WTC11 (cell line): ENCODE measurements at regions not wholly inside any gene's neighbourhood (a gene's known extent, or its start where the extent isn't known, plus 50 kb on each side); places are given as distances from the start of the nearest gene placed in this dataset.

ENCODE experiments used
- ATAC-seq: fragments of 200-7000 bp; cut with Tn5 transposase; 2 replicates; pipeline ENCODE4 v1.10.0; 2021; ENCODE audit warnings: mild to moderate bottlenecking, moderate library complexity
- CTCF ChIA-PET: fragments of 300-600 bp; sonication (Branson Sonifier 250); formaldehyde crosslinking; loops from one replicate; lab custom pipeline; 2021; ENCODE audit warnings: antibody characterized with exemption; lab: Charles Lee
- POLR2A ChIA-PET: fragments of 350-600 bp; sonication (Branson Sonifier 250); formaldehyde crosslinking; loops from one replicate; lab custom pipeline; 2021; ENCODE audit warnings: antibody characterized with exemption; lab: Charles Lee
- DNase-seq: peaks from one replicate; pipeline ENCODE4 v3.0.0; 2021; ENCODE audit warnings: low spot score
- H3K27ac Mint-ChIP-seq: 2 replicates; pipeline ENCODE4 v1.8.0; 2021; ENCODE audit warnings: mixed read lengths
- H3K27me3 Mint-ChIP-seq: 2 replicates; pipeline ENCODE4 v1.8.0; 2021; ENCODE audit warnings: low read depth, mild to moderate bottlenecking, moderate library complexity, mixed read lengths
- H3K36me3 Mint-ChIP-seq: 2 replicates; pipeline ENCODE4 v1.8.0; 2021; ENCODE audit warnings: mixed read lengths
- H3K4me1 Mint-ChIP-seq: 2 replicates; pipeline ENCODE4 v1.8.0; 2022; ENCODE audit warnings: mixed read lengths
- H3K4me3 Mint-ChIP-seq: 2 replicates; pipeline ENCODE4 v1.8.0; 2021; ENCODE audit warnings: mild to moderate bottlenecking, moderate library complexity, mixed read lengths
- H3K9me3 Mint-ChIP-seq: 2 replicates; pipeline ENCODE4 v1.8.0; 2021; ENCODE audit warnings: mixed read lengths
- AFF4 ChIP-seq: sonication (generic); formaldehyde crosslinking; IDR thresholded peaks from 2 replicates; pipeline ENCODE4 v1.8.1; 2023; ENCODE audit warnings: mild to moderate bottlenecking, missing genetic modification reagents, borderline replicate concordance
- AR ChIP-seq: fragments of 250-450 bp; sonication (Bioruptor Pico); IDR thresholded peaks from 2 replicates; pipeline ENCODE4 v1.9.0; 2021; ENCODE audit warnings: mild to moderate bottlenecking
- CBFB ChIP-seq: sonication (generic); formaldehyde crosslinking; IDR thresholded peaks from 2 replicates; pipeline ENCODE4 v1.8.1; 2022; ENCODE audit warnings: mild to moderate bottlenecking, low read depth, missing genetic modification reagents
- CREB1 ChIP-seq: sonication (generic); formaldehyde crosslinking; IDR thresholded peaks from 2 replicates; pipeline ENCODE4 v1.8.0; 2023; ENCODE audit warnings: mild to moderate bottlenecking, missing genetic modification reagents
- CREM ChIP-seq: sonication (generic); formaldehyde crosslinking; IDR thresholded peaks from 2 replicates; pipeline ENCODE4 v1.8.1; 2022; ENCODE audit warnings: mild to moderate bottlenecking, missing genetic modification reagents, moderate library complexity
- ETV6 ChIP-seq: sonication (generic); formaldehyde crosslinking; IDR thresholded peaks from 2 replicates; pipeline ENCODE4 v1.8.1; 2022; ENCODE audit warnings: mild to moderate bottlenecking, missing genetic modification reagents
- FOXJ3 ChIP-seq: sonication (generic); formaldehyde crosslinking; IDR thresholded peaks from 2 replicates; pipeline ENCODE4 v1.9.0; 2021; ENCODE audit warnings: missing genetic modification reagents, mild to moderate bottlenecking, borderline replicate concordance
- FOXK1 ChIP-seq: sonication (generic); formaldehyde crosslinking; IDR thresholded peaks from 2 replicates; pipeline ENCODE4 v1.8.0; 2022; ENCODE audit warnings: mild to moderate bottlenecking, moderate library complexity, missing genetic modification reagents
- GABPB1 ChIP-seq: sonication (generic); formaldehyde crosslinking; IDR thresholded peaks from 2 replicates; pipeline ENCODE4 v1.8.1; 2023; ENCODE audit warnings: mild to moderate bottlenecking, missing genetic modification reagents
- HMGXB4 ChIP-seq: sonication (generic); formaldehyde crosslinking; IDR thresholded peaks from 2 replicates; pipeline ENCODE4 v1.8.1; 2023; ENCODE audit warnings: mild to moderate bottlenecking, moderate library complexity, missing genetic modification reagents
- JAZF1 ChIP-seq: fragments of 250-450 bp; sonication (Bioruptor Pico); IDR thresholded peaks from 2 replicates; pipeline ENCODE4 v1.9.0; 2021; ENCODE audit warnings: moderate library complexity, mild to moderate bottlenecking, inconsistent platforms
- KAT7 ChIP-seq: sonication (generic); formaldehyde crosslinking; IDR thresholded peaks from 2 replicates; pipeline ENCODE4 v1.8.1; 2023; ENCODE audit warnings: missing genetic modification reagents, mild to moderate bottlenecking, borderline replicate concordance
- NFE2L1 ChIP-seq: sonication (generic); formaldehyde crosslinking; IDR thresholded peaks from 2 replicates; pipeline ENCODE4 v1.8.1; 2023; ENCODE audit warnings: missing genetic modification reagents
- PRDM15 ChIP-seq: sonication (generic); formaldehyde crosslinking; IDR thresholded peaks from 2 replicates; pipeline ENCODE4 v1.8.0; 2022; ENCODE audit warnings: missing genetic modification reagents
- RELA ChIP-seq: sonication (generic); formaldehyde crosslinking; IDR thresholded peaks from 2 replicates; pipeline ENCODE4 v1.8.1; 2022; ENCODE audit warnings: missing genetic modification reagents, mild to moderate bottlenecking, borderline replicate concordance
- SP1 ChIP-seq: sonication (generic); formaldehyde crosslinking; conservative IDR thresholded peaks from 2 replicates; pipeline ENCODE4 v1.8.1; 2022; ENCODE audit warnings: missing genetic modification reagents
- USF1 ChIP-seq: sonication (generic); formaldehyde crosslinking; IDR thresholded peaks from 2 replicates; pipeline ENCODE4 v1.8.0; 2022; ENCODE audit warnings: mild to moderate bottlenecking, missing genetic modification reagents
- ZNF263 ChIP-seq: sonication (generic); formaldehyde crosslinking; IDR thresholded peaks from 2 replicates; pipeline ENCODE4 v1.8.1; 2022; ENCODE audit warnings: low read depth, mild to moderate bottlenecking, moderate library complexity, missing genetic modification reagents
- ZNF416 ChIP-seq: fragments of 250-450 bp; sonication (Bioruptor Pico); IDR thresholded peaks from 2 replicates; pipeline ENCODE4 v1.9.0; 2021; ENCODE audit warnings: mild to moderate bottlenecking, inconsistent platforms
- ZNF425 ChIP-seq: fragments of 250-450 bp; sonication (Bioruptor Pico); conservative IDR thresholded peaks from 2 replicates; pipeline ENCODE4 v1.9.0; 2021; ENCODE audit warnings: mild to moderate bottlenecking
- ZNF512 ChIP-seq: sonication (generic); formaldehyde crosslinking; IDR thresholded peaks from 2 replicates; pipeline ENCODE4 v1.8.1; 2022; ENCODE audit warnings: missing genetic modification reagents, borderline replicate concordance

- no peak for TF ChIP-seq AFF4 (CRISPR knock-in tag)
- no peak for TF ChIP-seq PRDM15 (CRISPR knock-in tag)
- TF ChIP-seq AR = no peak
- TF ChIP-seq ETV6 (CRISPR knock-in tag) = no peak
- no peak for TF ChIP-seq JAZF1 (CRISPR knock-in tag)
- no peak for TF ChIP-seq CREB1 (CRISPR knock-in tag)
- TF ChIP-seq HMGXB4 (CRISPR knock-in tag) = no peak
- no peak for TF ChIP-seq FOXK1 (CRISPR knock-in tag)
- TF ChIP-seq FOXJ3 = no peak
Measured at GRCh38 chr9:588981-589380, 252.5 kb upstream of the DMRT1 start (continued).

- peak; percentile 16; the same call in 1 of the 2 replicates for ATAC-seq
- Mint-ChIP-seq H3K36me3 (peaks cover 17% of the 10 kb centered on the region), H3K4me3 (no peak overlapping the region), H3K9me3 (peaks cover 16% of the 10 kb centered on the region), H3K27me3 (no peaks in the 10 kb centered on the region; the same call in 1 of the 2 replicates), H3K27ac (peak overlapping the region; percentile 6; the same call in 1 of the 2 replicates), H3K4me1 (peaks cover 16% of the 10 kb centered on the region)
- ChIA-PET CTCF (interaction anchor here (0.5 kb wide), 1 partner anchor 165 kb away, joined by 4 read pairs; no protein-coding TSS in a partner anchor), POLR2A (no interaction called here)
- DNase-seq = no peak
- no peak for TF ChIP-seq GABPB1 (CRISPR knock-in tag)
- no peak for TF ChIP-seq ZNF416 (CRISPR knock-in tag)
- TF ChIP-seq CBFB = no peak
- TF ChIP-seq ZNF512 (CRISPR knock-in tag) = no peak
- no peak for TF ChIP-seq KAT7 (CRISPR knock-in tag)
- no peak for TF ChIP-seq SP1
- TF ChIP-seq RELA (CRISPR knock-in tag) = no peak
- no peak for TF ChIP-seq CREM (CRISPR knock-in tag)
- no peak for TF ChIP-seq USF1 (CRISPR knock-in tag)
- TF ChIP-seq NFE2L1 (CRISPR knock-in tag) = no peak
- no peak for TF ChIP-seq ZNF263 (CRISPR knock-in tag)
- no peak for TF ChIP-seq ZNF425 (CRISPR knock-in tag)
- no peak for TF ChIP-seq CREB1 (CRISPR knock-in tag)
Measured at GRCh38 chr9:589723-590122, 251.8 kb upstream of the DMRT1 start.
